IPS-15b (cell line): ENCODE measurements at regions not wholly inside any gene's neighbourhood (a gene's known extent, or its start where the extent isn't known, plus 50 kb on each side); places are given as distances from the start of the nearest gene placed in this dataset.
"Not testable (repeated sequence)": the region's sequence is repeated elsewhere in the genome, so short reads cannot be mapped to it uniquely, and the experiment has no call there.

Source experiments
- H3K27me3 ChIP-seq: one replicate; pipeline ENCODE4 v1.6.1; 2013; ENCODE audit warnings: low read length; ENCODE audit not compliant: control insufficient read depth, insufficient read depth
- H3K36me3 ChIP-seq: one replicate; pipeline ENCODE4 v1.6.1; 2013; ENCODE audit warnings: low read length; ENCODE audit not compliant: control insufficient read depth, insufficient read depth
- H3K4me1 ChIP-seq: one replicate; pipeline ENCODE4 v1.6.1; 2013; ENCODE audit warnings: mild to moderate bottlenecking, low read length; ENCODE audit not compliant: control insufficient read depth, insufficient read depth
- H3K4me3 ChIP-seq: one replicate; pipeline ENCODE4 v1.5.1; 2013; ENCODE audit warnings: low read depth, low read length
- H3K9ac ChIP-seq: one replicate; pipeline ENCODE4 v1.6.1; 2013; ENCODE audit warnings: low read depth, mild to moderate bottlenecking, low read length
- H3K9me3 ChIP-seq: one replicate; pipeline ENCODE4 v1.6.1; 2013; ENCODE audit warnings: mild to moderate bottlenecking, low read length; ENCODE audit not compliant: control insufficient read depth, insufficient read depth

DNA sequence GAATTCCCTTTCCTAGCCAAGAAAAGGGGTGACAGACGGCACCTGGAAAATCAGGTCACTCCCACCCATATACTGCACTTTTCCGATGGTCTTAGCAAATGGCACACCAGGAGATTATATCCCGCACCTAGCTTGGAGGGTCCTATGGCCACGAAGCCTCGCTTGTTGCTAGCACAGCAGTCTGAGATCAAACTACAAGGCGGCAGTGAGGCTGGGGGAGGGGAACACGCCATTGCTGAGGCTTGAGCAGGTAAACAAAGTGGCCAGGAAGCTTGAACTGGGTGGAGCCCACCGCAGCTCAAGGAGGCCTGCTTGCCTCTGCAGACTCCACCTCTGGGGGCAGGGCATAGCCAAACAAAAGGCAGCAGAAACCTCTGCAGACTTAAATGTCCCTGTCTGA is 190.8 kb downstream of the NFKBIZ start:
- H3K9ac ChIP-seq, H3K4me3 ChIP-seq, H3K36me3 ChIP-seq, H3K27me3 ChIP-seq, H3K4me1 ChIP-seq, H3K9me3 ChIP-seq: not testable (repeated sequence)

- no peaks in the 10 kb centered on the region for H3K27me3 ChIP-seq
- H3K9ac ChIP-seq, result no peak overlapping the region
- no peaks in the 10 kb centered on the region for H3K36me3 ChIP-seq
- H3K4me1 ChIP-seq, result no peaks in the 10 kb centered on the region
- H3K9me3 ChIP-seq, result no peaks in the 10 kb centered on the region
- H3K4me3 ChIP-seq, result no peak overlapping the region
Observed at GRCh38 chr3:102053375-102053989, 204.2 kb downstream of the NFKBIZ start.

DNA sequence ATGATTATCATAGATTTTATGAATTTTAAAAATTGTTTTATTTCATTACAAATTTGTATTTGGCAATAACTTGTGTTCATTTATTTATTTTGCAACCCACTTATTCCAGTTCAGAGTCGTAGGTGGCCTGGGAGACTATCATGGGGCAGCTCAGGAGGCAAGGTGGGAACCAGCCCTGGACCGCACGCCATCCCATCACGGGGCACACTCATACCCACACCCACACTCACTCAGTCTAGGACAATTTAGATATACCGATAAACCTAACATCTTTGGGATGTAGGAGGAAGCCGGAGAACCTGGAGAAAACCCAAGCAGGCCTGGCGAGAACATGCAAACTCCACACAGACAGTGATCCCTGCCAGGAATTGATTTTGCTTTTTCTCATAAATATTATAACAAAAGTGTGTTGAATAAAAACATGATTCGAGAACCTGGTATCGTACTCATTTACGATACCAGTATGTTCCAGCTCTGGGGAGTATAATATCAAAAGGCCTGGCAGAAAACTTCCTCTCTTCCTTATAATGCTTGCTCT is 205.3 kb downstream of the NFKBIZ start:
- no peak overlapping the region for H3K4me3 ChIP-seq
- no peaks in the 10 kb centered on the region for H3K27me3 ChIP-seq
- H3K36me3 ChIP-seq, result no peaks in the 10 kb centered on the region
- no peaks in the 10 kb centered on the region for H3K4me1 ChIP-seq
- no peak overlapping the region for H3K9ac ChIP-seq
- no peaks in the 10 kb centered on the region for H3K9me3 ChIP-seq

GRCh38 chr3:102057781-102058421 is 208.6 kb downstream of the NFKBIZ start:
- no peak overlapping the region for H3K9ac ChIP-seq
- H3K36me3 ChIP-seq, result no peaks in the 10 kb centered on the region
- H3K4me1 ChIP-seq, result no peaks in the 10 kb centered on the region

GRCh38 chr3:102059145-102059943 is 210.0 kb downstream of the NFKBIZ start:
- Histone ChIP-seq H3K4me3 (no peak overlapping the region), H3K4me1 (no peaks in the 10 kb centered on the region), H3K27me3 (no peaks in the 10 kb centered on the region), H3K9me3 (no peaks in the 10 kb centered on the region), H3K36me3 (no peaks in the 10 kb centered on the region), H3K9ac (no peak overlapping the region)

More at GRCh38 chr3:102057781-102058421, 208.6 kb downstream of the NFKBIZ start:
- Histone ChIP-seq H3K4me3 (no peak overlapping the region), H3K27me3 (no peaks in the 10 kb centered on the region), H3K9me3 (no peaks in the 10 kb centered on the region)

DNA sequence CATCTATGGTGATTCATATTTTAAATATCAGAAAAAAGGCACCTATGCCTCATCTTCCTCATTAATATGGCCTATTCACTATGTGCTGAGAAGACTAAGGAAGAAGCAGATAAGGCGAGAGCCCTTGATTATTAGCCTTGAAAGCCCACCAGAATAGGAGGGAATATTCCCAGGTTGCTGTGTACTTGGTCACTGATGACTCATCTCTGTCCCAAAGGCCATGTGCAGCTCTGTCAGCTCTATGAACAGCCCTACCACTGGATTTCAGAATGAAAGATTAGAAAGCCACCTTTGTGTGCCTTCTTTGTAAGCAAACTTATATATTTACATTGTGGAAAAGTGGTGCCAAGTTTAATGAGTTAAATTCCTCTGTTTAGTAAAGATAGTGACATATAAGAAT is 211.5 kb downstream of the NFKBIZ start:
- Histone ChIP-seq H3K27me3 (no peaks in the 10 kb centered on the region), H3K9me3 (no peaks in the 10 kb centered on the region), H3K4me3 (no peak overlapping the region), H3K9ac (no peak overlapping the region), H3K4me1 (no peaks in the 10 kb centered on the region), H3K36me3 (no peaks in the 10 kb centered on the region)

DNA sequence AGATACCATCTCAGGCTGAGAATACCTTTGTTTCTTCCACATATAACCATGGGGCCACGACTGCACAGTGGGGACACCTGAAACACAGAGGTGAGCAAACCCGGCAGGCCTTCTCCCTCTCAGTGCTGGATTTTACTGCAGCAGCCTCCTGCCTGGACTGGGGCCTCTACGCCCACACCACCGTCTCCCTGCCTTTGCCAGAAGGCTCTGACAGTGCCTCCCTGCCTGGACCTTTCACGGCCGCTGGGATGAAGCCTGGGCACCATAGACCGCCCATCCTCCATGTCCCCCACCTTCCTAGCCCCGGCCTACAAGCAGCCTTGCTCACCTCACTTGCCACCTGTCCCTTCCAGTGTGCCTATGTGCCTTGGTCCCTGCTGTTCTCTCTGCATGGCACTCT is 214.3 kb downstream of the NFKBIZ start:
- H3K4me3 ChIP-seq, result no peak overlapping the region
- no peak overlapping the region for H3K9ac ChIP-seq
- no peaks in the 10 kb centered on the region for H3K36me3 ChIP-seq
- no peaks in the 10 kb centered on the region for H3K9me3 ChIP-seq
- no peaks in the 10 kb centered on the region for H3K4me1 ChIP-seq
- no peaks in the 10 kb centered on the region for H3K27me3 ChIP-seq

GRCh38 chr3:102066470-102066869 is 217.2 kb downstream of the NFKBIZ start:
- Histone ChIP-seq H3K9ac (no peak overlapping the region), H3K36me3 (no peaks in the 10 kb centered on the region), H3K4me1 (no peaks in the 10 kb centered on the region), H3K4me3 (no peak overlapping the region), H3K27me3 (no peaks in the 10 kb centered on the region), H3K9me3 (no peaks in the 10 kb centered on the region)

- Histone ChIP-seq H3K4me3 (no peak overlapping the region), H3K36me3 (no peaks in the 10 kb centered on the region), H3K27me3 (no peaks in the 10 kb centered on the region), H3K4me1 (no peaks in the 10 kb centered on the region), H3K9me3 (no peaks in the 10 kb centered on the region), H3K9ac (no peak overlapping the region)
Observed at GRCh38 chr3:102068327-102068726, 219.0 kb downstream of the NFKBIZ start.

DNA sequence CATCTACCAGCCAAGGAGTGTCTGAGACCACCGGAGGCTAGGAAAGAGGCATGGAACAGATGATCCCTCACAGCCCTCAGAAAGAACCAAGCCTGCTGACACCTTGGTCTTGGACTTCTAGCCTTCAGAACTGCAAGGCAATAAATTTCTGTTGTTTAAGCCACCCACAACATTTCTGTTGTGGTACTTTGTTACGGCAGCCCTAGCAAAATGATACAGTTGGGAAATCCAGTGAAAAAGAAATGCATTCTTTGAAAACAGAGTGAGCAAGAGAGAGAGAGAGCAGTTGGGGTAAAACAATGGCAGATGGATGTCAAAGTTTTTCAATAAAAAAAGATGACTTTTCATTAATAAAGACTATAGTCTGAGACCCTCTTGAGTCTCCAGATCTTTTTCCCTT is 219.4 kb downstream of the NFKBIZ start:
- Histone ChIP-seq H3K9ac (no peak overlapping the region), H3K9me3 (no peaks in the 10 kb centered on the region), H3K27me3 (no peaks in the 10 kb centered on the region), H3K4me3 (no peak overlapping the region), H3K36me3 (no peaks in the 10 kb centered on the region), H3K4me1 (no peaks in the 10 kb centered on the region)

- Histone ChIP-seq H3K36me3 (no peaks in the 10 kb centered on the region), H3K4me3 (no peak overlapping the region), H3K27me3 (no peaks in the 10 kb centered on the region), H3K9ac (no peak overlapping the region), H3K4me1 (no peaks in the 10 kb centered on the region), H3K9me3 (no peaks in the 10 kb centered on the region)
Observed at GRCh38 chr3:102069211-102069662, 219.9 kb downstream of the NFKBIZ start.
